PC-3 (cell line): ENCODE measurements at regions not wholly inside any gene's neighbourhood (a gene's known extent, or its start where the extent isn't known, plus 50 kb on each side); places are given as distances from the start of the nearest gene placed in this dataset.

Experiments
- ATAC-seq: fragments of 200-7000 bp; cut with Tn5 transposase; 2 replicates; pipeline ENCODE4 v1.9.1; 2020; ENCODE audit warnings: mild to moderate bottlenecking, moderate library complexity
- BruUV-seq: library from RNA; stranded (reverse); fragments of 400-500 nt; replicated peaks from 2 replicates; lab custom pipeline; 2021; lab: Mats Ljungman, UMichigan
- CTCF ChIA-PET: fragments of 300-600 bp; sonication (Branson Sonifier 250); formaldehyde crosslinking; loops from one replicate; lab custom pipeline; 2022; ENCODE audit warnings: antibody characterized with exemption; lab: Charles Lee
- POLR2A ChIA-PET: fragments of 300-600 bp; sonication (Branson Sonifier 250); formaldehyde crosslinking; loops from one replicate; lab custom pipeline; 2022; ENCODE audit warnings: antibody characterized with exemption; ENCODE audit not compliant: unreplicated experiment; lab: Charles Lee
- DNase-seq: peaks from one replicate; pipeline ENCODE4 v3.0.0-alpha.2; 2015
- H2AFZ ChIP-seq: fragments of 300-600 bp; sonication (generic); 2 replicates; pipeline ENCODE4 v1.6.0; 2016; ENCODE audit warnings: antibody characterized with exemption, low read length
- H3F3A ChIP-seq: fragments of 300-600 bp; sonication (generic); one replicate; pipeline ENCODE4 v1.6.0; 2017; ENCODE audit warnings: antibody characterized with exemption, low read length, control low read depth, mild to moderate bottlenecking; ENCODE audit not compliant: unreplicated experiment
- H3K27ac ChIP-seq: fragments of 300-600 bp; sonication (generic); 2 replicates; pipeline ENCODE4 v1.5.1; 2016; ENCODE audit warnings: mild to moderate bottlenecking, low read length
- H3K27me3 ChIP-seq: fragments of 300-600 bp; sonication (generic); 2 replicates; pipeline ENCODE4 v1.6.1; 2016; ENCODE audit warnings: low read length, mixed read lengths
- H3K36me3 ChIP-seq: fragments of 300-600 bp; sonication (generic); 2 replicates; pipeline ENCODE4 v1.6.1; 2016; ENCODE audit warnings: low read depth, mixed run types, low read length, mixed read lengths
- H3K4me1 ChIP-seq: fragments of 300-600 bp; sonication (generic); 2 replicates; pipeline ENCODE4 v1.5.1; 2016; ENCODE audit warnings: low read length; ENCODE audit not compliant: insufficient read depth
- H3K4me2 ChIP-seq: fragments of 300-600 bp; sonication (generic); 2 replicates; pipeline ENCODE4 v1.6.0; 2016; ENCODE audit warnings: low read length
- H3K4me3 ChIP-seq: fragments of 300-600 bp; sonication (generic); 2 replicates; pipeline ENCODE4 v1.5.1; 2016; ENCODE audit warnings: mild to moderate bottlenecking, low read length, mixed read lengths
- H3K79me2 ChIP-seq: fragments of 300-600 bp; sonication (generic); 2 replicates; pipeline ENCODE4 v1.6.1; 2017; ENCODE audit warnings: low read length, mixed read lengths
- H3K9ac ChIP-seq: fragments of 300-600 bp; sonication (generic); 2 replicates; pipeline ENCODE4 v1.6.0; 2016; ENCODE audit warnings: mild to moderate bottlenecking, low read length
- H3K9me2 ChIP-seq: fragments of 300-600 bp; sonication (generic); replicated peaks from 2 replicates; pipeline ENCODE4 v1.6.1; 2016; ENCODE audit warnings: mixed run types, low read length, mixed read lengths
- H3K9me3 ChIP-seq: fragments of 300-600 bp; sonication (generic); 2 replicates; pipeline ENCODE4 v1.6.1; 2016; ENCODE audit warnings: low read length, mixed read lengths
- H4K20me1 ChIP-seq: fragments of 300-600 bp; sonication (generic); 2 replicates; pipeline ENCODE4 v1.6.1; 2016; ENCODE audit warnings: low read length, mixed read lengths
- CTCF ChIP-seq: fragments of 300-600 bp; sonication (generic); conservative IDR thresholded peaks from 2 replicates; pipeline ENCODE4 v1.5.1; 2017; ENCODE audit warnings: antibody characterized with exemption, low read depth, mild to moderate bottlenecking, low read length
- EZH2 ChIP-seq: fragments of 300-600 bp; sonication (generic); IDR thresholded peaks from one replicate; pipeline ENCODE4 v1.6.1; 2017; ENCODE audit warnings: antibody characterized with exemption, mild to moderate bottlenecking, low read length; ENCODE audit not compliant: unreplicated experiment
- EZH2phosphoT487 ChIP-seq: fragments of 300-600 bp; sonication (generic); IDR thresholded peaks from 2 replicates; pipeline ENCODE4 v1.6.1; 2018; ENCODE audit warnings: mild to moderate bottlenecking, antibody characterized with exemption, low read length, borderline replicate concordance
- intact Hi-C: fragments of 100-400 bp; cut with micrococcal nuclease; formaldehyde crosslinking; loops from 2 replicates; pipeline ENCODE4 v1.9.0; 2023

GRCh38 chr6:140370976-140371870 lies 996.8 kb upstream of the CITED2 start:
- BruUV-seq: no TSS peak
- ChIA-PET CTCF (no interaction called here), POLR2A (no interaction called here)
- Histone ChIP-seq H3K9me3 (no peaks in the 10 kb centered on the region), H3F3A (no peaks in the 10 kb centered on the region), H3K9me2 (no peaks in the 10 kb centered on the region), H3K4me2 (no peak overlapping the region), H3K27me3 (no peaks in the 10 kb centered on the region), H3K4me1 (peaks cover 13% of the 10 kb centered on the region), H3K79me2 (no peaks in the 10 kb centered on the region), H3K4me3 (no peak overlapping the region), H3K9ac (no peak overlapping the region), H2AFZ (no peak overlapping the region), H4K20me1 (no peaks in the 10 kb centered on the region), H3K36me3 (no peaks in the 10 kb centered on the region), H3K27ac (no peak overlapping the region)
- DNase-seq (no peak), ATAC-seq (no peak)
- intact Hi-C loops: no loop called here
- TF ChIP-seq CTCF: no peak
- no peak for TF ChIP-seq EZH2phosphoT487
- no peak for TF ChIP-seq EZH2

- intact Hi-C loops: no loop called here
- no TSS peak for BruUV-seq
- no peak for ATAC-seq
- Histone ChIP-seq H3K36me3 (no peaks in the 10 kb centered on the region), H2AFZ (no peak overlapping the region), H3K27me3 (no peaks in the 10 kb centered on the region), H3K79me2 (no peaks in the 10 kb centered on the region), H3K27ac (no peak overlapping the region), H3K4me3 (no peak overlapping the region), H3K9ac (no peak overlapping the region), H3F3A (no peaks in the 10 kb centered on the region), H3K9me3 (no peaks in the 10 kb centered on the region), H3K4me2 (no peak overlapping the region), H3K4me1 (peaks cover 13% of the 10 kb centered on the region), H4K20me1 (no peaks in the 10 kb centered on the region), H3K9me2 (no peaks in the 10 kb centered on the region)
- TF ChIP-seq EZH2phosphoT487 (no peak), EZH2 (no peak), CTCF (no peak)
- ChIA-PET CTCF (no interaction called here), POLR2A (no interaction called here)
- DNase-seq: no peak
Observed at GRCh38 chr6:140370441-140370840, 996.0 kb upstream of the CITED2 start.

- Histone ChIP-seq H3K4me1 (peaks cover 13% of the 10 kb centered on the region), H3K27ac (peak overlapping the region; percentile 34), H3K9me2 (no peaks in the 10 kb centered on the region), H3K4me2 (peak overlapping the region; percentile 42), H3F3A (no peaks in the 10 kb centered on the region), H3K9ac (no peak overlapping the region), H4K20me1 (no peaks in the 10 kb centered on the region), H3K36me3 (no peaks in the 10 kb centered on the region), H3K27me3 (no peaks in the 10 kb centered on the region), H3K9me3 (no peaks in the 10 kb centered on the region), H3K4me3 (no peak overlapping the region), H3K79me2 (no peaks in the 10 kb centered on the region), H2AFZ (no peak overlapping the region)
- peak; percentile 93 for ATAC-seq
- BruUV-seq: no TSS peak
- ChIA-PET CTCF (no interaction called here), POLR2A (no interaction called here)
- intact Hi-C loops: no loop called here
- DNase-seq: peak; percentile 86
- TF ChIP-seq EZH2phosphoT487 (no peak), EZH2 (no peak), CTCF (no peak)
Observed at GRCh38 chr6:140366991-140367390, 992.5 kb upstream of the CITED2 start.
